ENCODE measurements at regions not wholly inside any gene's neighbourhood (a gene's known extent, or its start where the extent isn't known, plus 50 kb on each side); places are given as distances from the start of the nearest gene placed in this dataset.
"Not testable (repeated sequence)": the region's sequence is repeated elsewhere in the genome, so short reads cannot be mapped to it uniquely, and the experiment has no call there.

GRCh38 chr1:121116522-121117297 lies 67.4 kb downstream of the FAM72B start:
- not testable (repeated sequence) for DNase-seq (ENCODE audit: low read depth)

- DNase-seq (ENCODE audit: low read depth) = not testable (repeated sequence)
Observed at GRCh38 chr1:121117298-121117611, 66.9 kb downstream of the FAM72B start.

GRCh38 chr1:121117622-121118479 lies 66.3 kb downstream of the FAM72B start:
- DNase-seq (ENCODE audit: low read depth) = not testable (repeated sequence)
